CD4-positive, alpha-beta T cell treated with Interleukin-21 for 1 hour (primary cell): ENCODE measurements at regions not wholly inside any gene's neighbourhood (a gene's known extent, or its start where the extent isn't known, plus 50 kb on each side); places are given as distances from the start of the nearest gene placed in this dataset.
"Not testable (repeated sequence)": the region's sequence is repeated elsewhere in the genome, so short reads cannot be mapped to it uniquely, and the experiment has no call there.

ENCODE experiments used
- DNase-seq: peaks from one replicate; pipeline ENCODE4 v3.0.0-alpha.2; 2020

GRCh38 chr12:124669271-124669721 is 101.9 kb upstream of the NCOR2 start:
- DNase-seq, result not testable (repeated sequence)

DNA sequence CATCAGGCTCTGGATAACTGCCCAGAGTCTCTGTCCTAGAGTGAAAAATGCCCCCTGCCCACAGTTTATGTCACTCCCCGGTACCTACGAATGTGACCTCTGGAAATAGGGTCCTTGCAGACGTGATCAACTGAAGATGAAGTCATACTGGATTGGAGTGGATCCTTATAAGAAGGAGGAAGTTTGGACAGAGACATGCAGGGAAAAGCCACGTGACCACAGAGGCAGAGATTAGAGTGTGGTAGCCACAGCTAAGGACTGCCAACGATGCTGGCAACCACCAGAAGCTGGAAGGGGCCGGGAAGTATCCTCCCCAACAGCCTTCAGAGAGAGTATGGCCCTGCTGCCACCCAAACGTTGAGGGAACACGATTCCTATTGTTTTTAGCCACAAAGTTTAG is 101.2 kb upstream of the NCOR2 start:
- no peak for DNase-seq

GRCh38 chr12:124667506-124668326 is 100.3 kb upstream of the NCOR2 start:
- DNase-seq, result no peak

DNA sequence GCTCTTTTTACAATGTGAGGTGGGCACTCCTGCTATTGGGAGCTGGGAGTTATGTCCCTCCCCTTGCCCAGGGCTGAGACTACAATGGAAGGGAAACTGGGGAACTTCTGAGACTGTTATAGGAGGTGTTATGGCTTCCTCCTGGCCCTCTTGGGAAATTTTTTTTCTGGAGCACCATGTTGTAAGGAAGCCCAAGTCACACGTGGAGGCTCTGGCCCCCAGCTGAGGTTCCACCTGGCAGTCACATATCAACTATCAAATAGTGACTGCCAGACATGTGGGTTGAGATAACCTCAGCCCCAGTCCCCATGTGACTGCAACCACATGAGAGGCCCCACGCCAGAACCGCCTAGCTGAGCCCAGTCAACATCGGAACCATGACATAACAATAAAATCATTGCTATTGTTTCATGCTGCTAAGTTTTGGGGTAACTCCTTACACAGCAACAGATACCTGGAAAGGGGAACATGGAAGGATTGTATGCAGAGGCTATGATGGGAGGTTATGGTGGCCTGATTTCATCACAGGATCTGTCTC is 99.4 kb upstream of the NCOR2 start:
- DNase-seq, result no peak

GRCh38 chr12:124665511-124665910 is 98.1 kb upstream of the NCOR2 start:
- DNase-seq, result no peak

- DNase-seq, result no peak
Measured at GRCh38 chr12:124664395-124665111, 97.1 kb upstream of the NCOR2 start.

DNA sequence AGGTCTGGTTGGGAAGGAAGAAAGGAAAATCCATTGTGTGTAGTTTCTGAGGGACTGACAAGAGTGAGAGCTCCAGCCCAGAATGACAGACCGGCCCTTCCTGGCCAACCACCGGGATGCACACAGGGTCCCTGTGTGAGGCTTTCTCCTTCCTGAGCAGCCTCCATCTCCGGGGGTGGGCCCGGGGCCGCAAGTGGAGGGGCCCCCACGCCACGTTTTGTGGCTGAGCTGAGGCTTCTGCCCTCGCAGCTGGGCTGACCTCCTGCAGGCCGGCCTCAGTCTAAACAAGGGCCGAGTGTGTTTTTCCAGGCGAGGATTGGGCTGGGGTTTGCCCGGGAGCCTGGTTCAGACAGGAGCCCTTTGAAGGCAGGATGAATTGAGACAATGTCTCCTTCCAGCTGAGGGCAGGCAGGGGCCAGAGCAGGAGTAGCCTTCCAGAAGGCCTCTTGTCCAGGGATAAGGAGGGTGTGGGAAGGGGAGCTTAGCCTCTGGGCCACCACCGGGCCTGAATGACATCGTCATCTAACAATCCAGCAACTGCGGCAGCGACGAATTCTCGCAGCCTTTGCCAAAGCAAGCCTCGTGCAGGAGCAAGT is 96.5 kb upstream of the NCOR2 start:
- DNase-seq, result no peak

DNA sequence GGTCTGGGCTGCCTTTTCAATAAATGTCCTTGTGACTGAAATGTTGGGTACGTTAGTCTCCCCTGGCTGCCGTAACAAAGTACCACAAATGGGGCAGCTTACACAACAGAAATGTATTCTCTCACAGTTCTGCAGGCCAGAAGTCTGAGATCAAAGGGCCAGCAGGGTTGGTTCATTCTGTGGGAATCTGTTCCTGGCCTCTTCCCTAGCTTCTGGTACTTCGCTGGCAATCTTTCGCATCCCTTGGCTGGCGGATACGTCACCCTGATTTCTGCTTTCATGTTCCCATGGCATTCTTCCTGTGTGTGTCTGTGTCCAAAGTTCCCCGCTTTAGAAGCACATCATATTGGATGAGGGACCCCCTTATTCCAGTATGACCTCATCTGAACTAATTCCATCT is 95.8 kb upstream of the NCOR2 start:
- no peak for DNase-seq

- no peak for DNase-seq
Measured at GRCh38 chr12:124661341-124661740, 93.9 kb upstream of the NCOR2 start.

DNA sequence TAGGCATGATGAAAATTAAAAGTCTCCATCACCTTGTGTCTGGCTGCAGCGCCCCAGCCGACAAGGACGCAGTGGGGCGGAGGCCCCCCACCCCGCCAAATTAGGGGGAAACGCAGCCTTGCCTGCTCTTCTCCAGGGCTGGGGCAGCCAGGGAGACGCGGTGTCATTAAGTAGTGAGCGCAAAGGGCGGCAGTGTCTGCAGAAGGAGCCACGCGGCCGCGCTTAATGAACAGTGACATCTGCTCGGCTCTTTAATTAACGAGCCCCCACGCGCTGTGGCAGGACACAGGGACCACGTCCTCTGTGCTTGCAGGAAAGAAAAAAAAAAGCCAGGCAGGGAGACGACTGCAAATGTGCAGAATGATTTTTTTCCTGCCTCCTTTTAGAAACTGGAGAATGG is 93.4 kb upstream of the NCOR2 start:
- DNase-seq, result no peak

- no peak for DNase-seq
Measured at GRCh38 chr12:124658806-124659402, 91.5 kb upstream of the NCOR2 start.

DNA sequence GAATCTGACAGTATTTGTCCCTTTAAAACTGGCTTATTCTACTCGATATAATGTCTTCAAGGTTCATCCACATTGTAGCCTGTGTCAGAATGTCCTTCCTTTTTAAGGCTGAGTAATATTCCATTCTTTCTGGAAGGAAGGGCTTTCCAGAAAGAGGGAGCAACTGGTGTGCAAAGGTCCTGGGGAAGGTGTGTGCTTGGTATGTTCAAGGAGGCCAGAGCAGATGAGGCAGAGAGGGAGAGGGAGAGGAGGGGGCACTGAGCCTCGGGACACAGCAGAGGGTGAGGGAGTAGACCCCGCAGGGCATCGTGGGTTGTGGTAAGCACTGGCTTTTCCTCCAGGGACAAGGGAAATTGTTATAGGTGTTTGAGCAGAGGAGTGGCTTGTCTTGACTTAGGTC is 90.9 kb upstream of the NCOR2 start:
- DNase-seq, result no peak

GRCh38 chr12:124656947-124657434 is 89.6 kb upstream of the NCOR2 start:
- no peak for DNase-seq

GRCh38 chr12:124655698-124656516 is 88.5 kb upstream of the NCOR2 start:
- no peak for DNase-seq

DNA sequence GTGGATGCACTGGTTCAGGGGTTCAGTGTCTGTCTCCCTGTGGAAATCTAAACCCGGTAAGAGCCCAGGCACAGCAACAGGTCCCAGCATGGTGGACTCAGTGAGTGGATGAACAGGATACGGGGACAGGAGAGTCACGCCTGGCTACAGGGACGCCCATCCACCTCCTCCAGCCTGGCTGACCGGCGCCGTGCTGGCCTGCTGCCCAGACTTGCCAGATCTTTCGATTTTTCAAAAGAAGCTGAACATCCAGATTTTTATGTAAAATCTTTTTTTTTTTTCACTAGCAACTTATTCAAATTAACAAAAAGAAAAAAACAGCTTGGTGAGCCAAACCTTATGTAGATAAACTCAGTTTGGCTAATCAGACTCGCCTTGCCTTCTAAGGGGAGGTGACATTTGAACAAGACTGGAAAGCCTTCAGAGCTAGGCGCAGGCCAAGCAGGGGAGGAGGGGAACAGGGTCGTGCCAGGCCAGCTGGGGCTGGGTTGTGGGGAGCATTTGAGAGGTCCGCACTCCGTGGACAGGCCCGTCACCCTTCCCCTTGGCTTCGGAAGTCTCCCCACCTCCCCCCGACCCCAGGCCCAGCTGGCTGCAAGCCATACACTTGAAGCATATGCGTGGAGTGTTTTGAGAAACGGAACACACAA is 87.8 kb upstream of the NCOR2 start:
- DNase-seq, result no peak

DNA sequence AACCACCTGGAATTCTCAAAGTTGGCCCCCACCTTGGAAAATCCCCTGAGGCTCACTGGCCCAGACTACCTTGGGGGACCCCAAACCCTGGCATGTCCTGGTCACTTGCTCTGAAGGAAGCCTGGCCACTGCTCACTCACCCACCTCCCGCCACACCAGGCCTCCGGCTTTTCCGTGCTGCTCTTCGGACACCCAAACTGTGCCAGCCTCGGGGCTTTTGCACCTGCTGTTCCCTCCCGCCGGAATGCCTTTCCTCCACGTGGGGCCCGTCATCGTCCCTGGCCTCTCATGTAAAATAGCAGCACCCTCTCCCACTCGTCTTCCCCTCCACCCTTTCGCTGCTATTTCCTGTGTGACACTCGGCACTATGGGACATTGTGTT is 87.2 kb upstream of the NCOR2 start:
- no peak for DNase-seq

DNA sequence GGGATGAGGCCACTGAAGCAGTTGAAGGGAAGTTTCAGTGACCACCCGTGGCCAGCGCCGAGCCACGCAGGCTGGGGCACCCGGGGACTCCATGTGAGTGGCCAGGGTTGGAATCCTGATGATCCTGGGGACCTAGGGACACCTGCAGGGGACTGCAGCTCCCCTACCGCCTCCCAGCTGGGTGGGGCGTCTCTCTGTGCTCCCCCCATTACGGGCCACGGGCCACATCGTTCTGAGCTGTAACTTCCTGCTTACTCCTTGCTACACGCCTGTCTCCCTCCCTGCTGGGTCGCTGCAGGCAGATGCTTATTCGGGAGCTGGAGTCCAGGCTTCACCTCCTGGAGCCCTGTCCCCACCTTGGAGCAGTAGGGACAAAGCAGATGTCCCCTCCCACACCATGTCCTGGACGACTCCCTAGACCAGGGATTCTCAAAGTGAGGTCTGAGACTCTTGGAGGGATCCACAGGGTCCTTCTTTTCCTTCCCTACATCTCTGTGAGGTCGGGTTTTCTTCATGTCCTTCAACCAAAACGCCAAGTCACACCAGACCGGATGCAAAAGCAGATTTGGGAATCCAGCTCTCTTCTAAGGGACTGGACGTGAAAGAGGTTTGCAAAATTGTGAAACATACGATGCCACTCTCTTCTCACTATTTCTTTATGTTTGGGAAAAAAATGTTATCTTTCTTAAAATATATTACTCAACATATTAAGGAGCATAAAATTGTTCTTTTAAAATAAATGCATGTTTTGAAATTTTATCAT is 85.9 kb upstream of the NCOR2 start:
- no peak for DNase-seq

DNA sequence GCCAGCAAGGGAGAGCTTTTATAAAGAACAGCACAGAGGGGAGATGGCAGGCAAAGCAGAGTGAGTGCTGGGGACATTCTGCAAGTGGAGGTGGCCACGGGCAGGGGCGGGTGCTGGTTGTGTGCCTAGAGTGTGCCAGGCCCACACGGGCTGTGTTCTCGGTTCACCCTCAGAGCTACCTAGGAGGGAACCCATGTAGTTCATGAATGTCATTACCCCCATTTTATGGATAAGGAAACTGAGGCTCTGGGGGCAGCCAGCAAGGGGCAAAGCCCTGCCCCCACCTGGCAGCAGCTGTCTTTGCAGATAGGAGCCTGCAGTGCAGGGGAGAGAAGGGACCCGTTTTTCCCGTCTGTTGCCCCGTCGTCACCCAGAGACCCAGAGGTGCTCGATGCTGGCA is 85.2 kb upstream of the NCOR2 start:
- DNase-seq, result no peak

DNA sequence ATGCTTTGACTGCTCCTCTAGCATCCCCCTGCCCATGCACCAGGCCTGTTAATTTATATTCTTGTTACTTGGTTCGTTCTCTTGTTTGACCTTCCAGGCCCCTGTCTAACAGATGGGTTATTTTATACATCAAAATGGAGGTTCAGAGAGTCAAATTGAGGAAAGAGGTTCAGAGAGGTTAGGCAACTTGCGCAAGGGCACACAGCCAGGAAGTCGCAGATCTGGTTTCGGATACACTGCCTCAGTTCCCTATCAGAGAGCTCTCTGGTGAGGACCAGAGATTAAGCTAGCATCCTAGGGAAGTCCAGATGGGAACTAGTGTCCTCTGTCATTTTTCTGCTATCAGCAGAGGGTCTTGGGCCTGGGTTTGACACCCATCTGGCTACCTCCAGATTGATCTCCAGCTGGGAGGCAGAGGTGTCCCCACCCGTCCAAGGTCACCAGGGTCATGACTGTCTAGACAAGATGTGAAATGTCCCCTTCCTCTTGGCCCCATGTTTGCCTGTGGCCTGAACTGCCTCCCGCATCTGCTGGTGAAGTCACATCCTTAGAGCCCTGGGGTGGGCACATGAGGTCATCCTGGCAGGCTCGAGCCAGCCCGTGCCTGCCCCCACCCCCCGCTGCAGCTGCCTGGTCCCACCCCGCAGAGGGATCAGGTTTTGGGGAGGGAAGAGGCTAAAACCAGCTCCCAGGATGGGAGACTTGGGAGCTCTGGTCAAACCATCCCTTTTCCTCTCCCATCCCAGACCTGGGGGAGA is 84.3 kb upstream of the NCOR2 start:
- DNase-seq, result no peak

GRCh38 chr12:124650912-124651311 is 83.5 kb upstream of the NCOR2 start:
- DNase-seq, result no peak
